RPMI8226 (cell line): ENCODE measurements at regions not wholly inside any gene's neighbourhood (a gene's known extent, or its start where the extent isn't known, plus 50 kb on each side); places are given as distances from the start of the nearest gene placed in this dataset.

Experiments used
- DNase-seq: peaks from one replicate; pipeline ENCODE4 v3.0.0-alpha.2; 2015

DNA sequence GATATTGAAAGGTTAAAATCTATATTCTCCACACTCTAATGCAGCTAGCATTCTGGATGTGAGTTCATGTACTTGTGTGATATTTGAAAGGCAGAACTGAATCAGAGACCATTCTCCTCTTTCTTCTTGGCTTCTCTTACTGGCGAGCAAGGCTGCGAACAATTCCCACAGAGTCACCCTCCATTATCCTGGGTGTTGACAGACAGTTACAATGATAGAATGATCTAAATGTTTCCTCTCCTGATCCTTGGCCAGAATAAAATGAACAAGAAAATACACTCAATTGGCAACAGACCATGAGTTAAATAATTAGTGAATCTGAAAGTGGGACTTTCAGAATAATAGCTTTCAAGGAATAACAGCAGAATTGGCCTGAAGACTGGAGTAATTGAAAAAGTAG, 342.8 kb downstream of the RAPGEF2 start:
- DNase-seq = no peak

DNA sequence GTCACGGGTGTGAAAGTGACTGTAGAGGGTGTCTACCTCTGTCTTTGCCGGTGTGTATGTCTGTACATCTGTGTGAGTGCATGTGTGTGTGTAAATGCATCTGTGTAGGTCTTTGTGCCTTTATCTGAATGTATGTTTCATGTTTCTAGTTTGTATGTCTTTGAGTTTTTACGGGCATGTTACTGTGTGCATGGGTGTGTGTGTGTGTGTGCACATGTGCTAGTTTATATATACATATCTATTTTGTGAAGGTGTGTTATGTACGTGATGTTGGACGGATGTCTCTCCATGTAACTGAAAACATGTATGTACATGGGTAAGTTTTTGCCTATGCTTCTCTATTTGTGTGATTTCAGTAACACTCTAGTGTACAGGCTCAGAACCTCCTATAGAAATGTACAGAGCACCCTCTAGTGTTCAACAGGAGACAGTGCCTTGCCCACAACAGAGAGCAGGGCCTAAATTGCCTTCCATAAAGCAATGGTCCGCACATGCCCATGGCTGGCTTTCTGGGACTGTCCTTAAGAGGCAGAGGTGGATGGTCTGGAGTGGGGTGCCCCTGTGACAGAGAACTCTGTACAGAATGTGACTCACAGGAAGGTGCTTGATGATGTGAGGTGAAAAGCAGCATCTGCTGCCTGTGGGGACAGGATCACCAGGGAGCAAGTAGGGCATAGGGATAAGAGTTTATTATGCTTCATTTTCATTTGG, 343.5 kb downstream of the RAPGEF2 start:
- DNase-seq = peak; percentile 25

DNA sequence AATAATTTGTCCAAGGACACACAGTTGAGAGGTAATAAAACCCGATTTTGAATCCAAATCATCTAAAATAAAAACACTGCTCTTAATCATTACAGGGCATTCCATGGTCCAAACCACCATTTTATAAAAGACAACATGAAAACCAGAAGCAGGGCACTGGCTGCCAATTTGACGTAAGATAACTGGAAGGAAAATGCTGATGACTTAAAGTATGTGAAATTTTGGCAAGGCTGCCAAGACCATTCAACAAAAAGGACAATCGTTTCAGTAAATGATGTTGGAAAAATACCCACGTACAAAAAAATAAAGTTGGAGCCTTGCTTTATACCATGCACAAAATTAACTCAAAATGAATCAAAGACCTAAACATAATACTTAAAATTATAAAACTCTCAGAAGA, 344.4 kb downstream of the RAPGEF2 start:
- no peak for DNase-seq

DNA sequence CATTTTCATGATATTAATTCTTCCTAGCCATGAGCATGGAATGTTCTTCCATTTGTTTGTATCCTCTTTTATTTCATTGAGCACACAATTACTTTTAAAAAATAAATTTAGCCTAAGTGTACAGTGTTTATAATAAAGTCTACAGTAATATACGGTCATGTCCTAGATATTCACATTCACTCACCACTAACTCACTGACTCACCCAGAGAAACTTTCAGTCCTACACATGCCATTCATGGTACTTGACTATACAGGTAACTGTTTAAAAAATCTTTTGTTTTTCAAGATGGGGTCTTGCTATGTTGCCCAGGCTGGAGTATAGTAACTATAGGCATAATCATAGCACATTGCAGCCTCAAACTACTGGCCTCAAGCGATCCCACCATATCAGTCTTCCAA, 348.1 kb downstream of the RAPGEF2 start:
- no peak for DNase-seq

DNA sequence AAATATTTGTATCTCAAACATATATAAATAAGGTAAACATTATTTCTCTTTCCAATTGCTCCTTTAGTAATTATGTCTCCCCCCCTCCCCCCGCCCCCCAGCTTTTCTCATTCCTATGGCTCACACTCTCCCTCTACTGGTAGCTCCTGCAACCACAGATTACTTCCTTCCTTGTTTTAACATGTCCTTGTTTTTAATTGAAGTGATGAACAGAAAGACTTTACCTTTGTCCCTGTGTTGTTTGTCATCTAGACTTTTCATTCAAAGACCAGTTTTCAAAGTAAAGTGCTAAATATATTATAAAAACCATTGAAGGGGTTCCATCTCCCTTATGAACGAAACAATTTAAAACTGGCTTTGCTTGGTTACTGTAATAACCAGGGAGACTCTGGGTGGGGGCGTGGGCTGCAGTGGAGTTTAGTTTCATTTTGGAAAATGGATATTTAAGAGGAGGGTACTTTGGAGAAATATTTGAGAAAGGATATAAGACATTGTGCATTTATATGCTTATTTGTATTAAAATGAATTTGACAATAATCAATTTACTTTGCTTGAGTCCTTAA, 352.9 kb downstream of the RAPGEF2 start:
- DNase-seq = peak; percentile 23

DNA sequence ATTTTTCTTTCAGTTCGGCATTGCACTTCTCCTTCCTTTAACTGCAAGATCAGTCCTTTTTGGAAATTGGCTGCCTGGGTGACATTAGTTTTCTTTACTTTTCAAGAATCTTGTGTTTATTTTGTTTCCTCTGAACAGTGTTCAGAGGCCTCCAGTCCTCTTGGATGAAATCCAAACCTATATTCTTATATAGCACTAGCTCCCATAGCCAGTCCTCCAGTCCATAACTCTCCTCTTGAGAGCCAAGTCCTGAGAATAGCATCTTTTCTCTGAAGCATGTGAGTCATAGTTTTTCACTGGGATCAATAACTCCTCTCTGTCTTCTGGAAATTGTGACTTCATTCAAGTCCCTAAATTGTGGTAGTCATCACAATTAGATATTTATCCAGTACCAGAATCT, 357.5 kb downstream of the RAPGEF2 start:
- no peak for DNase-seq

DNA sequence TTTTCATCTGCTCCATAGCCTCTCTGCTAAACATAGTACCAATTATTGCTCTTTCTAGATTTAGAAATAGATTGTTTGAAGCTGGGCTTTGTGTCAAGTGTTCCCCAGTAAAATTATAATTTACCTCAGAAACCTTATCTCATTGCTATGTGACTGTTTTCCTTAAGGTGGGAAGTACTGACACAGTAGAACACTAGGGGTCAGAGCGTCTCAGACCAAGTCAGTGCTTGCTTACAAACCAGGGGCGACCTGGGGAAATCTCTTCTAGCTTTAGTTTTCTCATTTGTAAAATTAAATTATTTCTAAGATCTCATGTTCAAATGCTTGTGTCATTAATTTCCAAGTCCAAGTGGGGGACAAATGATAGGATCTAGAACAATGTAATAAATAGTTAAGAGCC, 360.4 kb downstream of the RAPGEF2 start:
- DNase-seq = no peak

DNA sequence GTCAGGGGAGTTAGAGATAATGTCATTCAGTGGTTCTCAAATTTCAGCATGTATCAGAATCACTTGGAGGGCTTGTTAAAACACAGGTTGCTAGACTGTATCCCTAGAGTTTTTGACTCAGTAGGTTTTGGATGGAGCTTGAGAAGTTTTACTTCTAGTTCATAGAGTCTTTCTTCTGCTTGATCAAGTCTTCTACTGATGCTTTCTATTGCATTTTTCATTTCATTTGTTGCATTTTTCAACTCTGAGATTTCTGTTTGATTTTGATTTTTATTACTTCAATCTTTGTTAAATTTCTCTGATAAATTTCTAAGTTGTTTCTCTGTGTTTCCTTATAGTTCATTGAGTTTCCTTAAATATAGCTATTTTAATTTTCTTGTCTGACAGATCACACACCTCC, 361.4 kb downstream of the RAPGEF2 start:
- no peak for DNase-seq

DNA sequence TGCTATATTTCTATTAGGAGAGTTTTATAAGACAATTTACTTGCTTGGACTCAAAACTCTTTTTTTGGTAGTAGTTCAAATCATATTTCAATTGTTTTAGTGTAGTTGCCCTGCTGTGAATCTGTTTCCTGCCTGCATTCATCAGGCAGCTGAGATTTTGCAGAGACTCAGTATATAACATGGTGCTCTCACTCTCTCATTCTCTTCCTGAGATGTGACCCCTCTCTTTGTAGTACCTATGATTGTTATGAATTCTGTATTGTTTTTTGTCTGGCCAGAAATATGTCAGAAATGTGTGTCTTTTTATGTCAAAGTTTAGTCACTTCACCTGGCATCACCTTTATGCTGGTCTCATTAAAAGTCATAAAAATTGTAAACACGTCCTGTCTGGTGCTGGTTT, 374.0 kb downstream of the RAPGEF2 start:
- DNase-seq = no peak

DNA sequence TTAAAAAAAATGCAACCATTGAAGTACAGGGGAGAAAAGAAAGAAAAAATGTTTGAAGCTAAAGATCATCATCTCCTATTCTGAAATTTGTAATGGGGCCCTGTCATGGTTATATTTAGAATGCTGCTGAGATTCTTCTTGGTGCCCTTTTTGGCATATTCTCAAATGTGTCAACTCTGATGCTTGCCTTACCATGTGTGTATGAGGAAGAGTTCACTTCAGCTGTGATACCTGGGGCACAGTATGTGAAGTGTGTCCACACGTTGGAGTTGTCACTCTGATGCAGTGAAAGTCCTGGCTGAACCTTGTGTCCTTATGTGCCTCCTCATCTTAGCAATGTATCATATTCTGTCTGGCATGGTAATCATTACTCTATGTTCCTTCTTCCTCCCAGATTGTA, 377.9 kb downstream of the RAPGEF2 start:
- no peak for DNase-seq

DNA sequence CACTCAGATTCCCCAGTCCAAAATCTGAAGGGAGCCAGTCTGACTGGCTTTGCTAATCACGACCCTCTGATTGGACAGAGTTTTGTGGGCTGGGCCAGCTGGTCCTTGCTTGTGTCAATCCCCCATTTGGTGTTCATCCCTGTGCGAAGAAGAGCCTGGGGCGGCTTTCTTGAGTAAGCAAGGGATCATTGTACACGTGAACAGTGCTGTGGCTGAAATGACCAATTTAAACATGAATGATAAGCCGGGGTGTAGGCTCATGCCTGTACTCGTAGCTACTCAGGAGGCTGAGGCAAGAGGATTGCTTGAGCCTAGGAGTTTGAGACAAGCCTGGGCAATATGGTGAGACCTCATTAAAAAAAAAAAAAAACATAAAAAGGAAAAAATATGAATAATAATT, 379.1 kb downstream of the RAPGEF2 start:
- no peak for DNase-seq

DNA sequence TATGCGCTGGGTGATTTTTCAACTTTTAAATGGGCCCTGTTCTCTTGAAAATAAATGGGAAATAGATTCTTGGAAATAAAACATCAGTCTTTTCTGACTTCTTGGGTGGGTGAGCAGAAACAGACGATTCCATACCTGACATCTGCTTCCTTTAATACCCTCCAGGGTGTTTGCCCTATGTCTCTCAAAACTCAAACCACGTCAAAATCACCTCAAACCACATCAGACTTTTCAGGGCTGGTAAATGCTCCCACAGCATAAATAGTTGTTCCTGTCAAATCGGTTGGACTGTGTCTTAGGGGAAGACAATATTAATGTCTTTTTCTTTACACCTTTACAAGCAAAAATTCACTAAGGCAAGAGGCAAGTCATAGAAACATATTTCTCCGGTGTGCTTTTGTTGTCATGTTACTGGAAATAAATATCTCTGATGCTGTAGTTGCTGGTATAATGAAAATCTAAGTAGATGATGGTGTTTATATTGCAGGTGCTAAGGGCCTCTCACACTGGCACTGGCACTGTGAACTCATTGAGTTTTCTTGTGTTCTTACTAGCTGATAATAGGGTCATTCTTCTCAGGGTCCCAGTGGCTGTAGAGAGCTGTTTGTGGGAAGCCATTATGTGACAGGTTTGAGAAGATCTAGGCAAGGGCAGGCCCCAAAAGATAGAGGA, 380.4 kb downstream of the RAPGEF2 start:
- no peak for DNase-seq

DNA sequence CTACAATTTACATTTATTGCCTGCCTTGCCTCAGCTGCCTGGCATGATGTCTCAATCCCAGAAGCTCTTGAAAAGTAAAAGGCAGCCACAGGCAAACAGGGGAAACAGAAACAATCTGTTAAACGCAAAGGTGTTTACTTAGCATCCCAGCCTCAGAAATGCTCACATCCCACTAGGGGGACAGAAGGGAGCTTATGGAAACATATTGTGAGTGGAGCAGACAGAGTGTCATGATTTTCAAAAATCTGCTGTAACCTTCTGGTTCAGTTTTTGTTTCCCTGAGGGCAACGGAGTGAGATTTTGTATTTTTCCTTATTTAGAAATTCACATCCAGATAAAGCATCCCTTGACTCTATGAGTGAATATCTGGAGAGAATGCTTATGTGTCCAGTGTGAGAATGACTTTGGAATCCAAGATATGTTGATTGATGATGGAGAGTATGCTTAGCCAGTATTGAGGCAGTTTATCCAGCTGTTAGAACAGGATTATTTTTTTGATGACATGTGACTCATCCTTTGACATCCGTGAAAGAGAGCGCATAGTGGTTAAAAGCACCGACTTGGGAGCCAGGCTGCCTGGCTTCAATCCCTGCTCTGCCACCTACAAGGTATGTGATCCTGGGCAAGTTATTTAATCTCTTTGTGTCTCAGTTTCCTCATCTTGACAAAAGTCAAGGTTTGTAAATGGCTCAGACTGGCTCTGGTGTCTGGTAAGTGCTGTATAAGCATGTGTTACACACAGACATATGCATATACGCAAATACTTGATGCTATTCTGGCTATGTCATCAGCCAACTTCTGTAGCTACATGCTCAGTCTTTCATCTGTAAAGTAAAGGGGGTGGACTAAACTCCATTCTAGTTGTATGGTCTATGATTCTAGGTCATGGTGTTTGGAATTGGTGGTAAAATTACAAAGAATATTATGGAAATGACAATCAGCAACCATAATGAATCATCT, 381.2 kb downstream of the RAPGEF2 start:
- no peak for DNase-seq

DNA sequence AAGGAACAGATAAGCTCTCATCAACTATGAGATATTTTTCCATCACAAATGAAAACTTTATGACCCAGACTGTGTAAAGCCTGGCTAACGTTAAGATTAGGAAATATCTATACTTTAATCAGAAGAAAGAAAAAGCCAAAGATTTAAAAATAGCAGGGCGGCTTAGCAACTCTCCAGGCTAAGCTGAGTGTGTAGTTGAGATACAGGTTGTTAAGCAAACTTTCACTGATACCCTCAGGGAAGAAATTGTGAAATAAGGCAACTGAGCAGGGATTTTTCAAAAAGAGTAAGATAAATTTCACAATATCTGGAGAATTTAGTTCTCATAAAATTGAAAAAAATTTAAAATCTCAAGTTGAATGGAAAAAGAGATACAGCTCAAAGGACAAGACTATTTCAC, 382.0 kb downstream of the RAPGEF2 start:
- no peak for DNase-seq

DNA sequence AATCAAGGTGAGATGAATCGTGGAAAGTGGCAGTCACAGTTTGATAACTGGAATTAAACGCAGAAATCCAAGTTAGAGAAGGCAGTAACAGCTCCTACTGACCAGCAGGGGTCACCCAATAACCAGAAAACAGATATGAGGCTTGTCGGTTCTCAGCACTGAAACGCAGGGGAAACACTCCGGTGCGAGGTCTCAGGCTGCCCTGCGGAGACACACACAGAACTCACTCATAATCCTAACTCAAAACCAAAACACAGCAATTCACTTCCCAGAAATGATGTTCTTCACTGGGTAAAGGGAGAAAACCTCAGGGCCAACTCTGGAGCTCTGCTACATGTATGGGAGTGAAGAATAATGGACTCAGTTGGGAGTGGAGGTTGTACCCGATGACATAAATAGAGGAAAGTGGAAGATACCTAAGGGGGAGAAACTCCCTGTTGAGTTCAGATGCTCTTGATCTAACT, 384.4 kb downstream of the RAPGEF2 start:
- DNase-seq = peak; percentile 46

DNA sequence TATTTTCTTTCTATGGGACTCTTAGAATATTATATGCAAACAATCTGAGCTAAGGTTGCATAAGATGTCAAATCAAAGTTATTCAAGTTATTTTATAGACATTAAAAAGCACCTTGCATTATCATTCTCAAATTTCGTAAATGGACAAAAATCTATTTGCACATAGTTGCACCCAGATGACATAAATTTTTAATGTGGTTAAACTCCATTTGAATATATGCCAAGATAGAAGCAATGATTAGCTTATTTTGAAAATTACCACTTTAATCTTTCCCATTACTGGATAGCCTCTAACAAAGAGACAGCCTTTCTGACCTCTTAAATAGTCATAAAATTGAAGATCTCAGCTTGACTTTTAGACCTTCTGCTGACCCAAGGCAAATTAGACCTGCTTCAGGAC, 386.8 kb downstream of the RAPGEF2 start:
- no peak for DNase-seq

DNA sequence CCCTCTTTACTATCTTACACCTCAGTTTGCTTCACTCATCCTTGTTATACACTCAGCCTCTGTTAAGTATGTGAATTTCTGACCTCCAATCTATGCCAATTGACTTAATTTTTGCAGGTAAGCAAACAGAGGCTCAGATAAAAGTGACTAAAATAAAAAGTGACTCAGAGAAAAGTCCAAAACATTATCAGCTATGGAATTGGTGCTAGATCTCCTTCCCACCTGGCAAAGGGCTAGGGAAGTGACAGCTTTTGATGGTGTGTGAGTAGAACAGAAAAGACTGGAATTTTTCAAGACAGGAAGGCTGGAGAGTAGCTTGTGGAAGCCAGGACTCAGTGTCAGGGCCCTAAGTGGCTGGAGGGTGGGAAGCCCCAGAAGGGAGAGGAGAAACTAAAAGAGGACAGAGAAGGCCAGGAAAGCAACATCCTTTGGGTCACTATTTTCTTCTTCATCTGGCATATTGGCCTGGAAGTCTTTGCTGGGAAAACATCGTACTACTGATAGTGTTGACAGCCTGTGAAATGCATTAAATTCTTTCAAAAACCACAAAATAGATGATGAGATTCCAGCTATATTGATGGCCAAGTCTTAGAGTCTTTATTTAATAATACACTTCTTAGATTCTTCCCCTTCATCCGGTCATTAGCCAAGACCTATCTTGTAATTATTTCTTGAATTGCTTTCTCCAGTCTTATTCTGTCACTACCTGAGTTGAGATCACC, 392.8 kb downstream of the RAPGEF2 start:
- DNase-seq = no peak

DNA sequence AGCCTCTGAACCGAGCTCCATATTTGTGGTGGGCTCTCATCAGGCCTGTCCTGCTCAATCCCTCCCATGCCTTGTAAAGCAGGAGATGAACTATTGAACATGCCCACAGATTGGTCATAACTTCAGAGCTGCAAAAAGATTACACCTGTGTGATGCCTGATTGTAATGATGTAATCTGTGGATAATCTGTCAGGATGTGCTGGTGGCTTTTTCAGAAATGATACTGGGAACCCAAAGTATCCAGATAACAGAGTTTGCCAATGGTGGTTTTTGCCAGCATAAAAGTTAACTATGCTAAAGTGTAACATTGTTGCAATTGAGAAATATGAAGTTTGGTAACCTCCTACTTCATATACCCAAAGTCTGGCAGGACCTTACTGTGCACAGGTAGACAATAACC, 393.4 kb downstream of the RAPGEF2 start:
- no peak for DNase-seq

DNA sequence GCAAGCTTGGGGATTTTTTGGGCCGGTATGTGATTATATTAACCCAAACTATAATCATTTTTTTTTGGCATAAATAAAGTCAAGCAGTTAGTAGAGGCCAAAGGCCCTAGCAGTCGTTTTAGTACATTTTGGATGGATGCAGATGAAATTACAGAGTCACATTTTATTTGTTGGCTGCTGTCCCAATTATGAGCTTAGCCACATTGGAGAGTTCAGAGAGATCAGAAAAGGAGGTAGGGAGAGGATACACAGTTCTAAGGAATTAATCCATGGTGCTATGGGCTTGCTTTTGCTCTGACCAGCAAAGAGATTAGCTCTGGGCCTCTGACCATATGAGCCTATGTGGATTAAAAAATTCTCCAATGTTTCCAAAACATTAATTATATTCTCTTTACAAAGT, 395.1 kb downstream of the RAPGEF2 start:
- DNase-seq = no peak

DNA sequence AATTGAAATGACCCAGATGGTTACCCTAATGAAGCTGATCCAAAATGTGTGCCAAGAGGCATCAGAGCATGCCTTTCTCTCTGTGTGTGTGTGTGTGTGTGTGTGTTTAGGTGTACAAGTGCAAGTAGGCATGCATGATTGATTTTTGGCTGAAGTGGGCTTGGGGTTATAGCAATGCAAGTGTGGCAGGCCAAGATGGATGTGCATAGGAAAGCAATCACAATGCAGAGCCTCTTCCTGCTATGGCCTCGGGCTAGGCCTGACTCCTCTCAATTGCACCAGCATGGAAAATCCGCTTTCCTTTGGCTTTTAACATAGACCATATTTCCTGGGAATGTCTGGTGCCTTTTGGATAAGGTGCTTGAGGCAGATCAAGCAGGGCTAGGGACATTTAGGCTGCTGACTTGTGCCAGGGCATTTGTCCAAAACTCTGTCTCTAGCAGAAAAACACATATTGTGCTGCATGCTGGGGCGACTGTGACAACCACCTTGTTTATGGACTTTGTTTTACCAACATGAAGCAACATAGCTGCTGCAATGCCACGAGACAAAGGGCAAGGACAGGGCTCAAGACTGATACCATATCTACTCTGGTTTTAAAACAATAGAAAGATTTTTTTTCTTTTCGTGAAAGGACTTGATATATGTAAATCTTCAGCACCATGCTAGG, 395.7 kb downstream of the RAPGEF2 start:
- DNase-seq = no peak

DNA sequence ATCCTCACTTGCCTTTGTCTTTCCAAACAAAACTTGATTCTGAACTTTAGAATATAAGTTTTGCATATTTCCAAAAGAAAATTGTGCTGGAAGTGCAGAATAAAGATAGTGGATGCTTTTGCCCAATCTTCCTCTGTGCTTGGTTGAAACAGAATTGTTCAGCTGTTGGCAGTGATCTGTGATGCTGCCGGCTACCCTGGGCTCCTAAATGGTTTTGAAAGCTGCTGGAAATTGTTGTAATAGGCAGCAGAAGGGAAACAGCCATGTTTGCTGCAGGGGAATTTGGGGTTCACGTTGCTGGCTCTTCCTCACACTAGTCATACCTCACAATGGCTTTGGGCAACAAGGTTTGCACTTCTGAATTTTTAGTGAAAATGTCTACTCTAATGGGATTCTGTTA, 398.0 kb downstream of the RAPGEF2 start:
- DNase-seq = no peak
